WI38 (cell line): ENCODE measurements at regions not wholly inside any gene's neighbourhood (a gene's known extent, or its start where the extent isn't known, plus 50 kb on each side); places are given as distances from the start of the nearest gene placed in this dataset.

Experiments used
- H3K4me3 ChIP-seq: 2 replicates; pipeline ENCODE4 v1.5.1; 2011; ENCODE audit warnings: low read depth, mild to moderate bottlenecking, control low read depth, low read length
- CTCF ChIP-seq: IDR thresholded peaks from 2 replicates; pipeline ENCODE4 v1.5.1; 2012; ENCODE audit warnings: low read depth, mild to moderate bottlenecking, control low read depth, low read length

GRCh38 chr5:36373527-36374086, 71.9 kb upstream of the RANBP3L start:
- H3K4me3 ChIP-seq = no peak overlapping the region

GRCh38 chr5:36374266-36374862, 72.7 kb upstream of the RANBP3L start:
- TF ChIP-seq CTCF = no peak
- no peak overlapping the region for H3K4me3 ChIP-seq

More at GRCh38 chr5:36373527-36374086, 71.9 kb upstream of the RANBP3L start:
- TF ChIP-seq CTCF = no peak

DNA sequence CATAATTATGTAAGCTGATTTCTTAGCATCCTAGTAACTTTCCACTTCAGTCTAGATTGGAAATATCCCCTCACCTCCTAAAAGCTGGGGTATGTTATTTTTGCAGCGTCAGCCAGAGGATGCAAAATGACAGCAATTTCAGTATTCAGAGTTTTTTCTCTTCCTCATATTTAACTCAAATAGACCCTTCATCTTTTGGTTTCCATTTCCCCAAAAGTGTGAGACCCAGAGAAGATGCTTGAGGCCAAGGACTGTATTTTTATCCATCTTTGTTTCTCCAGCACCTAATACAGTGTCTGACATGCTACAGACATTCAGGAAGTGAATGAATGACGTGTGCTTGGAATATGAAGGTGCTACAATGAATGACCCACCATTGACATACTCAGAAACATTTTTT, 75.5 kb upstream of the RANBP3L start:
- TF ChIP-seq CTCF = no peak
- H3K4me3 ChIP-seq = no peak overlapping the region

- TF ChIP-seq CTCF = no peak
- H3K4me3 ChIP-seq = no peak overlapping the region
Measured at GRCh38 chr5:36378551-36378950, 76.8 kb upstream of the RANBP3L start.

- H3K4me3 ChIP-seq = no peak overlapping the region
- TF ChIP-seq CTCF = no peak
Measured at GRCh38 chr5:36382890-36383289, 81.2 kb upstream of the RANBP3L start.

GRCh38 chr5:36383942-36384341, 82.2 kb upstream of the RANBP3L start:
- H3K4me3 ChIP-seq = no peak overlapping the region
- no peak for TF ChIP-seq CTCF

GRCh38 chr5:36384845-36385244, 83.1 kb upstream of the RANBP3L start:
- no peak overlapping the region for H3K4me3 ChIP-seq

More at GRCh38 chr5:36384845-36385244, 83.1 kb upstream of the RANBP3L start:
- no peak for TF ChIP-seq CTCF
